K562 (cell line): ENCODE measurements at regions not wholly inside any gene's neighbourhood (a gene's known extent, or its start where the extent isn't known, plus 50 kb on each side); places are given as distances from the start of the nearest gene placed in this dataset.

ENCODE experiments used
- E2F1 ChIP-seq: sonication (generic); formaldehyde crosslinking; IDR thresholded peaks from 2 replicates; pipeline ENCODE4 v1.8.1; 2023; ENCODE audit warnings: mild to moderate bottlenecking, missing genetic modification reagents, moderate library complexity
- GABPA ChIP-seq: fragments of 200-800 bp; sonication (Bioruptor generic); conservative IDR thresholded peaks from 2 replicates; pipeline ENCODE4 v1.6.1; 2016; ENCODE audit warnings: low read depth, missing genetic modification characterization, missing compliant biosample characterization
- KAT8 ChIP-seq: fragments of 450-650 bp; IDR thresholded peaks from 2 replicates; pipeline ENCODE4 v1.6.1; 2016; ENCODE audit warnings: low read depth, mild to moderate bottlenecking
- NR1H2 ChIP-seq: sonication (generic); formaldehyde crosslinking; IDR thresholded peaks from 2 replicates; pipeline ENCODE4 v1.4.0; 2020; ENCODE audit warnings: mild to moderate bottlenecking, missing genetic modification reagents
- POLR2AphosphoS5 ChIP-seq: IDR thresholded peaks from 2 replicates; pipeline ENCODE4 v1.6.1; 2011; ENCODE audit warnings: mild to moderate bottlenecking, low read depth, low read length, moderate library complexity; ENCODE audit not compliant: control insufficient read depth, insufficient read depth

GRCh38 chr7:17415955-17416354 lies 117.5 kb downstream of the AHR start:
- TF ChIP-seq POLR2AphosphoS5 (no peak), KAT8 (no peak), E2F1 (CRISPR knock-in tag) (no peak), NR1H2 (CRISPR knock-in tag) (no peak), GABPA (tag) (no peak)
